GM13976 (cell line): ENCODE measurements at regions not wholly inside any gene's neighbourhood (a gene's known extent, or its start where the extent isn't known, plus 50 kb on each side); places are given as distances from the start of the nearest gene placed in this dataset.

Experiments used
- DNase-seq: peaks from one replicate; pipeline ENCODE4 v3.0.0; 2012; ENCODE audit warnings: low spot score
- CTCF ChIP-seq: IDR thresholded peaks from 2 replicates; pipeline ENCODE4 v1.5.1; 2012; ENCODE audit warnings: borderline replicate concordance, mild to moderate bottlenecking; ENCODE audit not compliant: insufficient read depth; ENCODE audit errors: extremely low read depth, missing control alignments, control extremely low read depth
- in situ Hi-C: fragments of 300-500 bp; cut with MboI; formaldehyde crosslinking; loops from one replicate; pipeline ENCODE4 v1.12.0; 2022; ENCODE audit warnings: low sequenced_read_pairs, mixed read lengths, inconsistent platforms; ENCODE audit not compliant: unreplicated experiment

GRCh38 chr4:179607003-179607402 is 2164.8 kb upstream of the AGA start:
- no peak for TF ChIP-seq CTCF
- in situ Hi-C loops, result no loop called here
- no peak for DNase-seq

DNA sequence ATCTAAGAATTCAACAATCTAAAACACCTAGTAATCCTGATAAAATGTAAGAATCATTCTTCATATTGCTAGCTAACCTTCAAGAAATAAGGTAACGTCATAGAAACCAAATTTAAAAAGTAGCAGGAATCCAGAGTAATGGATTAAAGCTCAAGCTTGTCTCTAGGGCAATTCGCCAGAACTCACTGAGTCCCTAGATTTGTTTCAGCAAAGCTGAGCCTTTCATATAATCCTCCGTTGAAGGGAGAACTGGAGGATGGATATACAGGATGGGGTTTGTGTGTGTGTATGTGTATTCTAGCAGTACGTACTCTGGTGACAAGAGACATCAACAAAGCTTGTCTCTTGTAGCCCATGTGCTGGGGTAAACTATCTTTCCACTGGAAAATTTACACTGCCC is 2173.5 kb upstream of the AGA start:
- in situ Hi-C loops, result no loop called here
- no peak for TF ChIP-seq CTCF
- DNase-seq, result no peak

GRCh38 chr4:179618966-179619365 is 2176.7 kb upstream of the AGA start:
- in situ Hi-C loops, result no loop called here
- no peak for DNase-seq
- TF ChIP-seq CTCF, result no peak

- TF ChIP-seq CTCF, result no peak
- no peak for DNase-seq
- in situ Hi-C loops, result no loop called here
Measured at GRCh38 chr4:179624768-179625181, 2182.5 kb upstream of the AGA start.

GRCh38 chr4:179625406-179625805 is 2183.2 kb upstream of the AGA start:
- in situ Hi-C loops, result no loop called here
- TF ChIP-seq CTCF, result no peak
- DNase-seq, result no peak

- in situ Hi-C loops, result no loop called here
- no peak for DNase-seq
- TF ChIP-seq CTCF, result no peak
Measured at GRCh38 chr4:179626687-179627086, 2184.4 kb upstream of the AGA start.

GRCh38 chr4:179631321-179631720 is 2189.1 kb upstream of the AGA start:
- in situ Hi-C loops, result no loop called here
- TF ChIP-seq CTCF, result no peak
- no peak for DNase-seq
